GM18868 (cell line): ENCODE measurements at regions not wholly inside any gene's neighbourhood (a gene's known extent, or its start where the extent isn't known, plus 50 kb on each side); places are given as distances from the start of the nearest gene placed in this dataset.

ENCODE experiments used
- ATAC-seq: cut with Tn5 transposase; IDR thresholded peaks from one replicate; pipeline ENCODE4 v1.9.1; 2021; ENCODE audit warnings: mild to moderate bottlenecking, moderate library complexity; ENCODE audit not compliant: unreplicated experiment

- ATAC-seq, result no peak
These were observed 53.5 kb upstream of the CHODL start for GRCh38 chr21:18191139-18191538.

DNA sequence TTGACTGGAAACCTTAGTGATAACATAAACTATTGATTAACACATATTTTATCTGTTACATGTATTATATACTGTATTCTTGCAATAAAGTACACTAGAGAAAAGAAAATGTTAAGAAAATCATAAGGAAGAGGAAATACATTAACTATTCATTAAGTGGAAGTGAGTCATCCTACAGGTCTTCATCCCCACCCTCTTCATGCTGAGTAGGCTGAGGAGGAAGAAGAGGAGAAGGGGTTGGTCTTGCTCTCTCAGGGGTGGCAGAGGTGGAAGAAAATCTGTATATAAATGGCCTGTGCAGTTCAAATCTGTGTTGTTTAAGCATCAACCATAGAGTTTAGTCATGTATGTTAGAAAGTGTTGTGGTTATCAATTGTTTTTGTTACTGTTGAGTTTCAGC is 66.1 kb upstream of the CHODL start:
- no peak for ATAC-seq

- ATAC-seq, result no peak
These were observed 70.3 kb upstream of the CHODL start for GRCh38 chr21:18174370-18174769.

DNA sequence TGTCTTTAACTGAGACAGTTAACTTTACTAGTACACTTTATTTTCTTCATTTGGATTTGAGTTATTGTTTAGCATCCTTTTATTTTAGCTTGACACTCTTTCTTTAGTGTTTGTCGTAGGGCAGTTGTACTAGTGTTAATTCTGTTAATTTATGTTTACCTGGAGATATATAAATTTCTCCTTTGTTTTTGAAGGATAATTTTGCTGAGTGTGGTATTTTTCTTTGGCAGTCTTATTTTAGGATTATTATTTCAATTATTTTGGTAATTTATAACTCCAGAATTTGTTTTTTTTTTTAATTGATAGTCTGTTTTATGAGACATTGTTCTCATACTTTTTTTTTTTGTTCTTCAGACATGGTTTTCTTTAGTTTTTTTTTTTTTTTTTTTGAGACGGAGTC is 73.8 kb upstream of the CHODL start:
- ATAC-seq, result no peak

DNA sequence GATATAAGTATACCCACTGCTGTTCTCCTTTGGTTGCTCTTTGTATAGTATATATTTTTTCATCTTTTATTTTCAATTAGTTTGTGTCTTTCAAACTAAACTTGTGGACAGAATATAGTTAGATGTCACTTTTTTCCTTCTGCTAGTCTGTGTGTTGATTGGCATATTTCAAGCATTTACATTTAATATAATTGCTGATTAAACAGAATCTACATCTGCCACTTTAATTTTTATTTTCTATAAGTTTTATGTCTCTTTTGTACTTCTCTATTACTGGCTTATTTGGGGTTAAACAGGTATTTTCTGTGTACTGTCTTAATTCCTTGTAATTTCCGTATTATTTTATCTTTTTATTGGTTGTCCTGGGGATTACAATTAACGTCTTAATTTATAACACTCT is 74.4 kb upstream of the CHODL start:
- no peak for ATAC-seq

- ATAC-seq, result no peak
These were observed 76.5 kb upstream of the CHODL start for GRCh38 chr21:18168108-18168507.

DNA sequence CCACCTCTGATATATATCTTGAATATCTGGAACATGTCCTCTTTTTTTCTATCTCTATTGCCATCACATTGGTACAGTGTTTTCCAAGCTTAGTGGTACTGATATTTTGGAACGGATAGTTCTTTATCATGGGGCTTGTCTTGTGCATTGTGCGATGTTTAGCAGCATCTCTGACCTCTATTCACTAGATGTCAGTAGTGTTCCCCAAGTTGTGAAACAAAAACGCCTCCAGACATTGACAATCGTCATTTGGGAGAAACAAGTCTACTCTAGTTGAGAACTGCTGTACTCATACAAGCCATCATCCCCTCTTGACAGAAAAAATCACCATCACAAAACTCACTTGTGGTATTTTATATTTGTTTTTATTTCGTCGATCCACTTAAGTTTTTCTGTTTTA is 79.7 kb upstream of the CHODL start:
- no peak for ATAC-seq

DNA sequence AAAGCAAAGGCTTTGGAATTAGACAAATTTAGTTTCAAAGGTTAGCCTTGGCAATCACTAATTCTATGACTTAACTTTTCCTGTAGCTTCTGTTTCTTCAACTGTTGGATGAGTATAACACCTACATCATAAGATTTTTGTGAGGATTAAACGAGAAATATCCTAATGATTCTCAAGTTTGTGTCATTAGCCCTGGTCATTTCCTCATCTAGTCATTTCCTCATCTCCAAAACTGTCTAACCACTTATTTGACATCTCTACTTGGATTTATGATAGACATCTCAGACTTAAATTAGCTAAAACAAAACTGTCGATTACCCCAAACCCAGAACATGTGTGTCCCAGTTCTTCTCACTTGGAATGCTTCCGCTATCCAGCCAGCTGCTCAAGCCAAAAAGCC is 80.2 kb upstream of the CHODL start:
- no peak for ATAC-seq

- ATAC-seq, result no peak
These were observed 80.7 kb upstream of the CHODL start for GRCh38 chr21:18163956-18164355.

- ATAC-seq, result no peak
These were observed 82.8 kb upstream of the CHODL start for GRCh38 chr21:18161841-18162240.

DNA sequence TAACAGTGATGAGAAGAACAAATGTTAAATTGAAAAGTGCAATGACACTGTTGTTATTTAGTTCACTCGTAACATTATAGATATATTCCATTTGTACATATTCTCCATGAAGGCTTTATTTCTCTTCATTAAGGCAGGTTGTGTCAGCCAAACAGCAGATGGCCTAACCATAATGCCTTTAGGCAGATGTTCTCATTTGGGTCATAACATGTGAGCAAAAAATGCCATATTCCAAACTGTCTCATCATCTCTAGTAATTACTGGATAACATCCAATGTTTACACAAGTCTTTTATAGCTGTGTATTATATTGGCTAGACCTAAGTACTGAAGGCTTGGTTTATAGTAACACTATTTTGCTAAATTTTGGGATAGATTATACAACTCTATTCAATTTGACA is 87.2 kb upstream of the CHODL start:
- no peak for ATAC-seq

DNA sequence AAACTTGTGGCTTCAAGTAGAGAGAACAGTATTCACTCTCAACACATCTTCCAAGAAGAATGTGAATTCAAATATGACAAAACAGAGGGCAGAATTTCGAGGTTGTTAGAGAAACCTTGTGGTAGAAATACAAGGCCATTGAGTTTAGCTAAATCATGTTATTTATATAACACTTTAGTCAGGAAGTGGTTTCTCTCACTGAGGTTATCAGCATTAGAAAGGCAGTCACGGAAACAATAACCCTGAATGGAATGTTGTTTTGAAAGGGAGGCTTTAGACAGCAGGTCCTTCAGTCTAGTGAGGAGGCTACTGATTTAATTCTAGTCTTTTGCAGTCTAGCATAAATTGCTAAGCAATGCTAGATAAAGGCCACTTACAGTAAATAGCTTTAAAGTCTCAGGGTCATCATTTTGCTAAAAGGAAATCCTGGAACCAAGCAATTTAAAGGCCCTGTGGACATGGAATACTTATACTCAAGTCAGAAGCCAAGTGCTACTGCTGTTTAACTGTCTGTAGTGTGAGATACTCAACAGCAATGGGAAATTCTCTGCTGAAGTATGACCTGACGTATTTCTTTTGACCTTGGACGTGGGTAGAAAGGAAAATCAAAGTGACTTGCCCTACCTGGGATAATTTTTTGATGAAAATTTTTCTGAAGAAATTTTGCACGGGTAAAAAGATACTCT is 89.0 kb upstream of the CHODL start:
- ATAC-seq, result no peak

DNA sequence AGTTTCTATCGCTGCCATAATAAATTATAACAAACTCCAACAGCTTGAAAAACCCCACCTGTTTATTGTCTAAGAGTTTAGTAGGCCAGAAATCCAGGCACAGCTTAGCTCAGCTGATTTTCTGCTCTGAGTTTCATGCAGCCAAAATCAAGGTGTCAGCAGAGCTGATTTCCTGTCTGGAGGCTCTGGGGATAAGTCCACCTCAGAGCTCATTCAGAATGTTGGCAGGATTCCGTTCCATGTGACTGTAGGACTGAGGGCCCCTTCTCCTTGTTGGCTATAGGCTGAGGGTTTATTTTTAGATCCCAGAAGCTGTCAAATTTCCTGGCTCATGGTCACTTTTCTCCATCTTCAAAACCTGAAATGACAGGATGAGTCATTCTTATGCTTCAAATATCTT is 91.6 kb upstream of the CHODL start:
- ATAC-seq, result no peak

DNA sequence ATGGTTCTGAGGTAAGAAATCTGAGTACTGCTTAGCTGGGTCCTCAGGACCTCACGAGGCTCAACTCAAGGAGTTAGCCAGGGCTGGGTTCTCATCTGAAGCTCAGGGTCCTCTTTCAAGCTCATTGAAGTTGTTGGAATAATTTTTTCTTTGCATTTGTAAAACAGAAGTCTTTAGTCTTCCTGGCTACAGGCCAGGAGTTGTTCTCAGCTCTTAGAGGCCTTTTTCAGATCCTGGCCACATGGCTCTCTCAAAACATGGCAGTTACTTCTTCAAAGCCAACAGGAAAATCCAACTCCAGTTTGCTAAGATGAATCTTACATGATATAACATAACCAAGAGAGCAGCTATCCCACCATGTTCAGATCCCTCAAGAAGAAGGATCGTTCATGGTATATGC is 92.3 kb upstream of the CHODL start:
- no peak for ATAC-seq

- ATAC-seq, result no peak
These were observed 93.6 kb upstream of the CHODL start for GRCh38 chr21:18151046-18151445.

DNA sequence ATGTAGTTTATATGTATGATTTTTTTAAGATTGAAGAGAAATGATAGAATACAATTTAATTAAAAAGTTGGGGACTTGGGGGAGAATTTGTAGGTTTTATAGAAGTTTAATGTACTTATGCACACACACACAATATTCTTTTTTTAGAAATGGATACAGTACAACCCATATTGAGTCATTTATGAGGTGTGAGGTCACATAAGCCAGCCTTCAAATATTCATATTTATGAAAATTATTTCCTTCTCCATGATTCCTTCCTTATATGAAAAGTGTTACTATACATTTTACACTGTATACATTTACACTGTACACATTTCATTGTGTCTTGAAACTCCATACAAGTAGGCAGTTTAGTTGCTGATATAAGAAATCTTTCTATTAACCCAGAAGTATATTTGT is 96.2 kb upstream of the CHODL start:
- ATAC-seq, result no peak

DNA sequence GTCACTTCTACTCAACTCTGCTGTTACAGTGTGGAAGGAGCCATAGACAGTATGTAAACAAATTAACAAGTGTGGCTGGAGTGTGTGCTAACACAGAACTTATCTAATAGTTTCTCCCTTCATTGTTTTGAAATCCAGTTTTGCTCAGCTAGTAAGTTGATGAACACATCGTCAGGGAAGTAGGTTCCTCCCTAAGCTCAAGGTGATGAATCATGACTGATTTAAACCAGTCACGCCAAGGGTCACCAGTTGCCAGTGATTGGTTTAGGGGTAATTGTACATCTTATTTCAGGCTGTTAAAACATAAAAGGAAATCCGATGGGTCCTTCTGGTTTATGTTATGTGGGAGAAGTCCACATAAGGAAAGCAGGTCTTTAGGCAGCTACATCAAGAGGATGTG is 97.0 kb upstream of the CHODL start:
- no peak for ATAC-seq

DNA sequence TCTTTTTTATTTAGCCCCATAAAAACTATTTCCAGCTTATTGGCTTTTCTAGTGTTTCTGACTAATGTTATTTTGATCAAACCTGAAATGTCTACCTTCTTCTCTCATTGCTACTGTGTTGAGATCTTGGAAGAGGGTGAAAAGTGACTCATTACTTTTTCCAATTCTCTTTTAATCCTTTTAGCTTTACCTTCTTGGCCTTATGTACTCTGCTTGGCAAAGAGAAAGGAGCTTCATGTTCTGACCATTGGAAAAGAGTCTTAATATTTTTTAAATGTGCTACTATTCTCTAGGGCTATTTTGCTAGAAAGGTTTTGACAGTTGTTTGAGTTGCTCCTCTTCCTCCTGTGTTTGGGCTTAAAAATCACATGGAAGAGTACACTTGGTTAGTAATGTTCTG is 97.8 kb upstream of the CHODL start:
- no peak for ATAC-seq

GRCh38 chr21:18144339-18144738 is 100.3 kb upstream of the CHODL start:
- no peak for ATAC-seq

- ATAC-seq, result no peak
These were observed 102.0 kb upstream of the CHODL start for GRCh38 chr21:18142655-18143054.

GRCh38 chr21:18138507-18138906 is 106.1 kb upstream of the CHODL start:
- no peak for ATAC-seq

- ATAC-seq, result no peak
These were observed 115.1 kb upstream of the CHODL start for GRCh38 chr21:18129526-18129925.

DNA sequence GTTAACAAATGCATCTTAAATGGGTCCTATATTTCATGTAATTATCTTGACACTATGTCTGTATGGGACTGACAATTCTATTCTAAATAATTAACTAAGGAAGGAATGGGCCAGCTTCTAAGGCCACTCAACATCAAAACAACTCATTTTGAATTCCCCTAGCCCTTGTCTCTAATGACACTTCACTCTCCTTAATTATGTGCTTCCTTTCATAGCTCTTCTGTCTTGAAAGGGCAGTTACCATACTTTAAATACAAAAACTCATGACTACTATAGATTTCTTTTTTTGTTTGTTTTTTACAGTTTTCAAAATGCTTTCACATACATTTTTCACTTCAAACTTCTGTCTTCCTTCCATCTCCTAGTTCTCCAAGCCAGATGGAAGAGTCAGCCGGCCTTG is 126.1 kb upstream of the CHODL start:
- no peak for ATAC-seq

- ATAC-seq, result no peak
These were observed 127.5 kb upstream of the CHODL start for GRCh38 chr21:18117176-18117575.
